A673 (cell line): ENCODE measurements at regions not wholly inside any gene's neighbourhood (a gene's known extent, or its start where the extent isn't known, plus 50 kb on each side); places are given as distances from the start of the nearest gene placed in this dataset.

Experiments
- BruUV-seq: library from RNA; stranded (reverse); fragments of 400-500 nt; replicated peaks from 2 replicates; lab custom pipeline; 2021; lab: Mats Ljungman, UMichigan
- CTCF ChIA-PET: fragments of 300-600 bp; sonication (Branson Sonifier 250); formaldehyde crosslinking; loops from one replicate; lab custom pipeline; 2022; ENCODE audit warnings: antibody characterized with exemption; lab: Charles Lee
- POLR2A ChIA-PET: fragments of 300-600 bp; sonication (Branson Sonifier 250); formaldehyde crosslinking; loops from one replicate; lab custom pipeline; 2022; ENCODE audit warnings: antibody characterized with exemption; ENCODE audit not compliant: low non-redundant PET; lab: Charles Lee
- DNase-seq: peaks from one replicate; pipeline ENCODE4 v3.0.0-alpha.2; 2015; ENCODE audit warnings: low spot score
- H3K27ac ChIP-seq: fragments of 200-600 bp; sonication (generic); 2 replicates; pipeline ENCODE4 v1.5.1; 2016; ENCODE audit warnings: mixed run types, low read depth, mild to moderate bottlenecking, mixed read lengths, antibody characterized with exemption, low read length; ENCODE audit not compliant: poor library complexity, severe bottlenecking
- H3K27me3 ChIP-seq: fragments of 200-600 bp; sonication (generic); replicated peaks from 2 replicates; pipeline ENCODE4 v1.6.1; 2017; ENCODE audit warnings: mixed run types, low read depth, mild to moderate bottlenecking, mixed read lengths, antibody characterized with exemption, low read length; ENCODE audit not compliant: insufficient read depth, poor library complexity
- H3K36me3 ChIP-seq: fragments of 200-600 bp; sonication (generic); 2 replicates; pipeline ENCODE4 v1.6.1; 2016; ENCODE audit warnings: mixed run types, mild to moderate bottlenecking, mixed read lengths, antibody characterized with exemption, low read length; ENCODE audit not compliant: insufficient read depth, poor library complexity, severe bottlenecking
- H3K4me1 ChIP-seq: fragments of 200-600 bp; sonication (generic); 2 replicates; pipeline ENCODE4 v1.6.1; 2017; ENCODE audit warnings: mixed run types, mild to moderate bottlenecking, mixed read lengths, antibody characterized with exemption, low read length; ENCODE audit not compliant: insufficient read depth, poor library complexity, severe bottlenecking
- H3K4me3 ChIP-seq: fragments of 200-600 bp; sonication (generic); 2 replicates; pipeline ENCODE4 v1.5.1; 2016; ENCODE audit warnings: low read depth, mixed run types, mild to moderate bottlenecking, mixed read lengths, low read length; ENCODE audit not compliant: poor library complexity, severe bottlenecking
- H3K9me3 ChIP-seq: fragments of 200-600 bp; sonication (generic); 2 replicates; pipeline ENCODE4 v1.6.1; 2016; ENCODE audit warnings: mixed run types, low read depth, mild to moderate bottlenecking, mixed read lengths, antibody characterized with exemption, low read length; ENCODE audit not compliant: poor library complexity, severe bottlenecking
- CTCF ChIP-seq: fragments of 300-800, 200-600 bp; sonication (generic); conservative IDR thresholded peaks from 2 replicates; pipeline ENCODE4 v1.5.1; 2017; ENCODE audit warnings: low read depth, mild to moderate bottlenecking, antibody characterized with exemption, low read length, moderate library complexity, mixed read lengths
- EZH2 ChIP-seq: fragments of 200-600 bp; sonication (generic); IDR thresholded peaks from 2 replicates; pipeline ENCODE4 v1.6.1; 2017; ENCODE audit warnings: borderline replicate concordance, low read depth, mild to moderate bottlenecking, mixed read lengths, antibody characterized with exemption, low read length; ENCODE audit not compliant: poor library complexity, severe bottlenecking
- intact Hi-C: fragments of 100-400 bp; cut with micrococcal nuclease; formaldehyde crosslinking; loops from one replicate; pipeline ENCODE4 v1.10.0; 2022; ENCODE audit not compliant: unreplicated experiment

- ChIA-PET CTCF (no interaction called here), POLR2A (no interaction called here)
- H3K36me3 ChIP-seq, result no peaks in the 10 kb centered on the region
- no peaks in the 10 kb centered on the region for H3K4me1 ChIP-seq
- intact Hi-C loops, result no loop called here
- TF ChIP-seq EZH2, result no peak
- no peak for TF ChIP-seq CTCF
- DNase-seq, result no peak
- no peak overlapping the region for H3K4me3 ChIP-seq
- BruUV-seq, result no TSS peak
- H3K27ac ChIP-seq, result no peak overlapping the region
- H3K9me3 ChIP-seq, result no peaks in the 10 kb centered on the region
- no peaks in the 10 kb centered on the region for H3K27me3 ChIP-seq
These were observed 86.9 kb upstream of the NABP1 start for GRCh38 chr2:191591025-191591424.

- no peaks in the 10 kb centered on the region for H3K4me1 ChIP-seq
- H3K27me3 ChIP-seq, result no peaks in the 10 kb centered on the region
- ChIA-PET POLR2A (no interaction called here), CTCF (no interaction called here)
- no TSS peak for BruUV-seq
- H3K4me3 ChIP-seq, result no peak overlapping the region
- TF ChIP-seq EZH2, result no peak
- TF ChIP-seq CTCF, result no peak
- no peaks in the 10 kb centered on the region for H3K9me3 ChIP-seq
- no peak overlapping the region for H3K27ac ChIP-seq
- intact Hi-C loops, result no loop called here
- no peak for DNase-seq
- no peaks in the 10 kb centered on the region for H3K36me3 ChIP-seq
These were observed 84.1 kb upstream of the NABP1 start for GRCh38 chr2:191593622-191594385.

GRCh38 chr2:191597186-191597751, 80.7 kb upstream of the NABP1 start:
- Histone ChIP-seq H3K4me3 (no peak overlapping the region), H3K4me1 (no peaks in the 10 kb centered on the region), H3K9me3 (no peaks in the 10 kb centered on the region), H3K27ac (no peak overlapping the region), H3K36me3 (no peaks in the 10 kb centered on the region), H3K27me3 (no peaks in the 10 kb centered on the region)
- ChIA-PET POLR2A (no interaction called here), CTCF (no interaction called here)
- DNase-seq, result no peak
- no TSS peak for BruUV-seq
- intact Hi-C loops, result no loop called here
- TF ChIP-seq EZH2, result no peak
- TF ChIP-seq CTCF, result no peak
